Naive B cell (primary cell): ENCODE measurements at regions not wholly inside any gene's neighbourhood (a gene's known extent, or its start where the extent isn't known, plus 50 kb on each side); places are given as distances from the start of the nearest gene placed in this dataset.
"Not testable (repeated sequence)": the region's sequence is repeated elsewhere in the genome, so short reads cannot be mapped to it uniquely, and the experiment has no call there.

Source experiments
- ATAC-seq, 2 donors: fragments of 150-1000 bp; cut with Tn5 transposase; 2 replicates each; pipeline ENCODE4 v1.10.0; 2021; ENCODE audit warnings: low read depth in 2 of 2, mild to moderate bottlenecking in 2 of 2, moderate library complexity in 2 of 2
- DNase-seq: peaks from one replicate; pipeline ENCODE4 v3.0.0; 2022
- H3K27ac Mint-ChIP-seq, 6 donors: one replicate each; pipeline ENCODE4 v1.8.0; 2020 to 2022; ENCODE audit warnings: mild to moderate bottlenecking in 6 of 6, mixed read lengths in 6 of 6, moderate library complexity in 5 of 6, inconsistent platforms in 2 of 6
- H3K27me3 Mint-ChIP-seq, 3 donors: one replicate each; pipeline ENCODE4 v1.8.0; 2021 to 2022; ENCODE audit warnings: mixed read lengths in 3 of 3, mild to moderate bottlenecking in 1 of 3
- H3K36me3 Mint-ChIP-seq, 2 donors: one replicate each; pipeline ENCODE4 v1.8.0; 2020 to 2022; ENCODE audit warnings: mixed read lengths in 2 of 2, inconsistent platforms in 1 of 2, mild to moderate bottlenecking in 1 of 2
- H3K4me1 Mint-ChIP-seq, 3 donors: one replicate each; pipeline ENCODE4 v1.8.0; 2020 to 2022; ENCODE audit warnings: mixed read lengths in 3 of 3, inconsistent platforms in 1 of 3, mild to moderate bottlenecking in 1 of 3, moderate library complexity in 1 of 3
- H3K4me3 Mint-ChIP-seq, 8 donors: one replicate each; pipeline ENCODE4 v1.8.0; 2020 to 2022; ENCODE audit warnings: mild to moderate bottlenecking in 8 of 8, mixed read lengths in 8 of 8, moderate library complexity in 8 of 8, inconsistent platforms in 2 of 8
- H3K9me3 Mint-ChIP-seq, 7 donors: one replicate each; pipeline ENCODE4 v1.8.0; 2020 to 2022; ENCODE audit warnings: mixed read lengths in 7 of 7, mild to moderate bottlenecking in 5 of 7, inconsistent platforms in 2 of 7, moderate library complexity in 1 of 7

DNA sequence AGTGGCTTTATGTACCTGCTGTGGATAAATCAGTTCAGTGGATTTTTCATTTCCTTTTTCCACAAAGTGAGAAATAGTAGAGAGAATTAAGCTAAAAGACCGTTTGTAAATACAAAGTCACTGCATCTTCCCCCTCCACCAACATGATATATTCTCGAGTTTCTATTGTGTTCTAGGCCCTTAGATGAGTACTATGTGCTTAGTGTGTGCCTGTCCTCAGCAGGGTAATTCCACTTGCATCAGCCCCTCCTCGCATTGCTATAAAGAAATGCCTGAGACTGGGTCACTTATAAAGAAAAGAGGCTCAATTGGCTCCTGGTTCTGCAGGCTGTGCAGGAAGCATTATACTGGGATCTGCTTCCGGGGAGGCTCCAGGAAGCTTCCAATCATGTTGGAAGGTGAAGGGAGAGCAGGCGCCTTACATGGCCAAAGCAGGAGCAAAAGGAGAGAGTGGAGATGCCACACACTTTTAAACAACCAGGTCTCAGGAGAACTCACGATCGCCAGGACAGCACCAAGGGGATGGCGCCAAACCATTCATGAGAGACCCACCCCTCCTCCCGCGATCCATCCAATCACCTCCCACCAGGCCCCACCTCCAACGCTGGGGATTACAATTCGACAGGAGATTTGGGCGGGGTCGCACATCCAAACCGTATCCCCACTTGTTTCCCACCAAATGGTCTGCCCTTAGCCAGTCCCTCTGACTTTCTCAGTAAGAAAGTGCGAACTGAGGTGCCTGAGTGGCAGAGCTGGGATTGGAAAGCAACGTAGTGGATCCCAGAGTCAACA is 102.3 kb upstream of the ABCC4 start:
- DNase-seq (no peak), ATAC-seq (no peak)
- no peaks in the 10 kb centered on the region for H3K36me3 Mint-ChIP-seq
- peak overlapping the region in 7 of 8 donors; percentile 63 to 94 (median 85) for H3K4me3 Mint-ChIP-seq
- H3K9me3 Mint-ChIP-seq: no peaks in the 10 kb centered on the region
- no peak overlapping the region for H3K27ac Mint-ChIP-seq
- H3K27me3 Mint-ChIP-seq: peaks cover 18 to 38% (median 22%) of the 10 kb centered on the region in 3 donors
- peaks cover 9 to 12% (median 11%) of the 10 kb centered on the region in 3 donors for H3K4me1 Mint-ChIP-seq

DNA sequence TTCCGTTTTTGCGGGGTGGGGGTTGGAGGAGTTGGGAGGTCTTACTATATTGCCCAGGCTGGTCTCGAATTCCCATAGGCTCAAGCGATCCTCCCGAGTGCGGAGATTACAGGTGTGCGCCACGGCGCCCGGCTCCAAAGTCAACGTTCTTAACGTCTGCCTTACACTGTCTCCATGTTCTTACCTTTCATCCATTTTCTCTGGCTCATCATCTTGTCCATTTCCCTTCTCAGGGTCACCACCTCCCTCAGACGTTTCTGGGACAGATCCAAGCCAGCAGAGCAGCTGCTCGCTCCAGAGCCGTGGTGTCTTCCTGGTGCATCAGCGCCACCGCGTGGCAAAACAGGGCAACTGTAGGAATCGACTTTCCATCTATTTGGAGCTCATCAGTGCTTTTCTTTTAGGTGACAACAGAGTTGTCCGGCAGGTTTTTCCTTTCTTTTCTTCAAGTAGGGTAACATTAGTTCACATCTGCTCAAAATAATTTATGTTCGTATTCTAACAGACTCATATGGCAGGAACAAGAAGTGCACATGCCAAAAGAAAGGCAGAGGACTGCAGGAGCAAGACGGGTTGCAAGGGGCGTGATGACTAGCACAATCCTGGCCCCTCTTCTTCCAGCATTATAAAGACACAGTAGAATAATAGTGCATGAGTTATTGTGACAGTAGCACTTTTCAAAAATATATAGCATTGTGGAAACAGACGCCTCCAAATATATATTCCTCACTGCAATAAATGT is 103.1 kb upstream of the ABCC4 start:
- H3K36me3 Mint-ChIP-seq: no peaks in the 10 kb centered on the region
- peaks cover 18 to 38% (median 22%) of the 10 kb centered on the region in 3 donors for H3K27me3 Mint-ChIP-seq
- DNase-seq (peak; percentile 52), ATAC-seq (peak; percentile 63 to 73)
- H3K4me3 Mint-ChIP-seq: peak overlapping the region; percentile 0 to 94 (median 85)
- peaks cover 9 to 12% (median 11%) of the 10 kb centered on the region in 3 donors for H3K4me1 Mint-ChIP-seq
- H3K27ac Mint-ChIP-seq: no peak overlapping the region
- H3K9me3 Mint-ChIP-seq: no peaks in the 10 kb centered on the region

DNA sequence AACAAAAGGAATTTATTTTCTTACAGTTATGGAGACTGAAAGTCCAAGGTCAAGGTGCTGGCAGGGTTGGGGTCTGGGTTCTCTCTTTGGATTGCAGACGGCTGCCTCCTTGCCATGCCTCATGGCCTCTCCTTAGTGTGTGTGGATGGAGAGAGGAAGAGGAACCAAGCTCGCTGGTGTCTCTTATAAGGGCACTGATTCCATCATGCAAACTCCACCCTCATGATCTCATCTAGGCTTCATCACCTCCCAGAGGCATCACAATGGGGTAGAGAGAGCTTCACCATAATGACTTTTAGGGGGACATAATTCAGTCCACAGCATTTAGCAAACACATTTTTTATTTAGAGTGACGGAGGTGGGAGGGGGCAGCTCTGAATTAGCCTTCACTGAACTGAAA is 104.9 kb upstream of the ABCC4 start:
- H3K27ac Mint-ChIP-seq: no peak overlapping the region
- ATAC-seq (no peak), DNase-seq (no peak)
- no peaks in the 10 kb centered on the region for H3K9me3 Mint-ChIP-seq
- peaks cover 9 to 12% (median 11%) of the 10 kb centered on the region in 3 donors for H3K4me1 Mint-ChIP-seq
- H3K27me3 Mint-ChIP-seq: peaks cover 22 to 46% (median 26%) of the 10 kb centered on the region in 3 donors
- no peaks in the 10 kb centered on the region for H3K36me3 Mint-ChIP-seq
- H3K4me3 Mint-ChIP-seq: no peak overlapping the region

DNA sequence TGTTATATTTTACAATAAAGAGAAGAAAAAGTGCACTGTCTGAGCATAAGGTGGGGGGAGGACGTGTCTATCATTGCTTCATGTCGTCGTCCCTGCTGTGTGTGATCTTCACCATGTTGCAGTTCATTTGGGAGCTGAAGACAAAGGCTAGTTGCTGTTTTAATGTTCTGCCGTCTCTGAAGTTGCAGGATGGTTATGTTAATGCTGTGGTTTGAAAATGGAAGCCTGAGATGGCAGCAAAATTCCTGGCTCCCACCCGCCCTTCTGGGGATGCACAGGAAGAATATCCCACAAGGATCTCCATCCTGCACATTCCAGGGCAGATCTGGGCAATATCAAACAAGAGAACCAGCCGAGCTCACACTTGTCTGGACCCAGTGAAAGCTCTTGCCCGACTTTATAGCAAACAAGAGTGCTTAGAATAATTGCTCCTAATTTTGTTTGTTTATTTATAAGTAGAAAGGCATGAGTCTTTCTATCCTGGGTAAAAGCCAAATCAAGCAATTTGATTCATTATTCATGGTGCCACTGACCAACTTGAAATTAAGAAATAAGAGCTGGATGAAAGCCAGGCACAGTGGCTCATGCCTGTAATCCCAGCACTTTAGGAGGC is 110.3 kb upstream of the ABCC4 start:
- no peak overlapping the region for H3K27ac Mint-ChIP-seq
- H3K4me3 Mint-ChIP-seq: no peak overlapping the region
- ATAC-seq: no peak
- H3K27me3 Mint-ChIP-seq: peaks cover 4 to 16% (median 8%) of the 10 kb centered on the region in 3 donors
- H3K9me3 Mint-ChIP-seq: peaks cover 0 to 5% (median 2%) of the 10 kb centered on the region in 7 donors
- H3K4me1 Mint-ChIP-seq: no peaks in the 10 kb centered on the region
- no peaks in the 10 kb centered on the region for H3K36me3 Mint-ChIP-seq
- no peak for DNase-seq

DNA sequence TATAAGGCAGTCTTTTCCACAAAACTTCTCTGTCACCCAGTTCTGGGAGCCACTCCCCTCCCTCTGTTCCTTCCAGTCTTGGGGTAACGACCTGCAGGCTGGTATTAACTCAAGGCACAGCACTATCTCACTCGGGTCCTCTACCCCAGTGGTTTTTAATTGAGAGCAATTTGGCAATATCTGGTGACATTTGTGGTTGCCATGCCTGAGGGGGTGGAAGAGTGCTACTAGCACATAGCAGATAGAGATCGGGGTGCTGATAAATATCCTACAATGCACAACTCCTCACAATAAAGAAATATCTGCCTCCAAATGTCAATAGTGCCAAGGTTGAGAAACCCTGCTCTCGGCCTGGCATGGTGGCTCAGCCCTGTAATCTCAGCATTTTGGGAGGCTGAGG is 117.7 kb upstream of the ABCC4 start:
- Mint-ChIP-seq H3K27ac (no peak overlapping the region), H3K4me1 (no peaks in the 10 kb centered on the region)
- ATAC-seq: no peak

DNA sequence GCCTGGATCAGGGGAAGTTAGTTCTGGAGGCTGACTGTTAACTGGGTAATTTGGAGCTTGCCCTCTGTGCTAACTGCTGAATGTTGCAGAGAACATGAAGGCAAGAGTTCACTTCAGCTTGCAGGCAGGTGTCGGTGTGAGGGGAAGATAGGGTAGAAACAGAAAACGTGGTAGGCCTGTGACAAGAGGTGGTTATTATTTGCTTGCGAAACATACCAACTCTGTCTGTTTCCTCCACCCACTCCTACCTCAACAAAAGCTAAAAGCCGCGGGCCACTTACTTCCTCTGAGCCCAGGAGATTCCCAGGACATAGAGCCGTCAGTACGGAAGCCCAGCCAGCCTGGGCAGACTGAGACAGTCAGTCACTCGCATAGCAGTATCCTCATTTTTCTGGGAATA is 119.2 kb upstream of the ABCC4 start:
- Mint-ChIP-seq H3K9me3 (peaks cover 0 to 2% (median 0%) of the 10 kb centered on the region in 7 donors), H3K27ac (no peak overlapping the region), H3K4me1 (no peaks in the 10 kb centered on the region), H3K27me3 (peaks cover 4 to 22% (median 8%) of the 10 kb centered on the region in 3 donors), H3K4me3 (no peak overlapping the region), H3K36me3 (no peaks in the 10 kb centered on the region)
- ATAC-seq (no peak), DNase-seq (no peak)

More for the DNA sequence above, 117.7 kb upstream of the ABCC4 start:
- Mint-ChIP-seq H3K36me3 (no peaks in the 10 kb centered on the region), H3K4me3 (no peak overlapping the region), H3K9me3 (peaks cover 0 to 5% (median 0%) of the 10 kb centered on the region in 7 donors), H3K27me3 (peaks cover 4 to 22% (median 8%) of the 10 kb centered on the region in 3 donors)
- no peak for DNase-seq

DNA sequence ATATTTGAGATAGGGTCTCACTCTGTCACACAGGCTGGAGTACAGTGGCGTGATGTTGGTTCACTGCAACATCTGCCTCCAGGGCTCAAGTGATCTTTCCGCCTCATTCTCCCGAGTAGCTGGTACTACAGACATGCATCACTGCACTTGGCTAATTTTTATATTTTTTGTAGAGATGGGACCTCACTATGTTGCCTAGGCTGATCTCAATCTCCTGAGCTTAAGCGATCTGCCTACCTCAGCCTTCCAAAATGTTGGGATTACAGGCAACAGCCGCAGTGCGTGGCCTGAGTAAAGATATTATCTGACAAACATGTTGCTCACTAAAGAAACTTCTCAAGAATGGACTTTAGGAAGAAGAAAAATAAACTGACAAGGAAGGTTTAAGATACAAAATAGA is 125.4 kb upstream of the ABCC4 start:
- Mint-ChIP-seq H3K36me3 (no peaks in the 10 kb centered on the region), H3K4me3 (no peak overlapping the region), H3K4me1 (no peaks in the 10 kb centered on the region), H3K27me3 (peaks cover 0 to 14% (median 5%) of the 10 kb centered on the region in 3 donors), H3K9me3 (peaks cover 0 to 3% (median 0%) of the 10 kb centered on the region in 7 donors), H3K27ac (peak overlapping the region in 1 of 6 donors; percentile 62)
- ATAC-seq (no peak), DNase-seq (no peak)

DNA sequence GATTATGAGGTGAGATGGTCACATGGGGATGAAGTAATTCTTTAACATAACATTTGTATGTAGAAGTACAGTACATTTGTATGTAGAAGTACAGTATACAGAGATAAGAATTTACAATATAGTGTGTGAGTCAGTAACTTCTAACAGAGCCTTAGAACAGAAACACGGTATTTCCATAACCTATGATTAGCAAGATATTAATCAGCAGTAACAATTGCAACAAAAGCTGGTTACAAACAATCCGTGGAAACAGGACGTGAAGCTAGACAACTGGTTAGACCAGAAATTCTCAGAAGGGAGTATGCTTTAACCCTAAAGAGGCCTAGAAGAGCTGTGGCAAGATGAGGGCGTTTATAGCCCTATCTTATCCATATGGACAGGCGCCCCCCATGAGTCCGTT is 122.0 kb upstream of the CLDN10 start:
- H3K4me3 Mint-ChIP-seq, H3K36me3 Mint-ChIP-seq, H3K27me3 Mint-ChIP-seq, ATAC-seq, DNase-seq, H3K9me3 Mint-ChIP-seq, H3K27ac Mint-ChIP-seq, H3K4me1 Mint-ChIP-seq: not testable (repeated sequence)

DNA sequence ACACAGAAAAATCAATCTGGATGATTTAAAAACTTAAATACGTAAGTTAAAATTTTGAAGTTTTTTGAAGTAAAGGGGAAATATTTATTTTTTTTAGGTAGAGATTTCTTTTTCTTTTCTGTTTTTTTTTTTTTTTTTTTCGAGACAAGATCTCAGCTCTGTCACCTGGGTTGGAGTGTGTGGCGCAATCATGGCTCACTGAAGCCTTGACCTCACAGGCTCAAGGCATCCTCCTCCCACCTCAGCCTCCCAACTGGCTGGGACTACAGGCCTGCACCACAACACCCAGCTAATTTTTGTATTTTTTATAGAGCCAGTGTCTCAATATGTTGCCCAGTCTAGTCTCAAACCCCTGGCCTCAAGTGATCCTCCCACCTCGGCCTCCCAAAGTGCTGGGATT is 120.4 kb upstream of the CLDN10 start:
- Mint-ChIP-seq H3K36me3 (no peaks in the 10 kb centered on the region), H3K27ac (no peak overlapping the region)

DNA sequence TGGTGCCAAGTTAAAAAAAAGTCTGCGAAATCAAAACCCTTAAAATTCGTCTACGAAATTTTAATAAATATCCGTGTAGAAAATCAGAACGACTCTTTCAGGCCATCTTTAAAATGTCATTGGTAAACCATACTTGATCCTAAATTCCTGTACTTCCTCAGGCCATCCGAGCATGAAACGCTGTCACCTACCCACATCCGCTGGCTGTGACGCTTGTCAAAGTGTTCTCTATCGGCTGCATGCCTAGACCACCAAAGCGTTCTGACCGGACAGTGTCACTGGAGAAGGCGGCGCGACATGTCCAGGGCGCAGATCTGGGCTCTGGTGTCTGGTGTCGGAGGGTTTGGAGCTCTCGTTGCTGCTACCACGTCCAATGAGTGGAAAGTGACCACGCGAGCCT is 119.0 kb upstream of the CLDN10 start:
- Mint-ChIP-seq H3K4me1 (no peaks in the 10 kb centered on the region), H3K36me3 (no peaks in the 10 kb centered on the region), H3K27ac (no peak overlapping the region), H3K27me3 (peaks cover 0 to 7% (median 5%) of the 10 kb centered on the region in 3 donors), H3K4me3 (no peak overlapping the region), H3K9me3 (no peaks in the 10 kb centered on the region)
- DNase-seq: no peak
- ATAC-seq: no peak

More for the DNA sequence above, 120.4 kb upstream of the CLDN10 start:
- no peak for DNase-seq
- ATAC-seq: no peak
- H3K4me1 Mint-ChIP-seq: no peaks in the 10 kb centered on the region
- H3K4me3 Mint-ChIP-seq: no peak overlapping the region
- H3K9me3 Mint-ChIP-seq: peaks cover 0 to 2% (median 0%) of the 10 kb centered on the region in 7 donors
- H3K27me3 Mint-ChIP-seq: peaks cover 0 to 7% (median 5%) of the 10 kb centered on the region in 3 donors

DNA sequence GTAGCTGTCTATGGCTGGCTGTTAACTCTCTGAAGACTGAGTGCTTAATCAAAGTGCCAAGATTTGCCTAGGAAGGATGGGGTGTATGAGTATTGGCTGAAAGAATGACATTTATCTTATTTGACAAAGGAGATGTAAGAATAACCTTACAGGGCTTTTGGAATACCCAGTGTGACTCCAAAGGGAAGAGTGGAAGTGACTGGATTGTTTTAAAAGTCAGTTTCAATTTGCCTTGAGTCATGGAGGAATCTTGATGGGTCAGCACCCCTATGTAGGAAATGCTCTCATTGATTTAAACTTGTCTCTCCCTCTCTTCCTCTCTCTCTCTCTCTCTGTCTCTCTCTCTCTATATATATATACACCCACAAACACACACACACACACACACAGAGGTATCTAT is 118.4 kb upstream of the CLDN10 start:
- H3K4me1 Mint-ChIP-seq: no peaks in the 10 kb centered on the region
- no peaks in the 10 kb centered on the region for H3K36me3 Mint-ChIP-seq
- ATAC-seq (no peak), DNase-seq (no peak)
- no peaks in the 10 kb centered on the region for H3K9me3 Mint-ChIP-seq
- no peak overlapping the region for H3K4me3 Mint-ChIP-seq
- peaks cover 0 to 5% (median 5%) of the 10 kb centered on the region in 3 donors for H3K27me3 Mint-ChIP-seq
- H3K27ac Mint-ChIP-seq: no peak overlapping the region

DNA sequence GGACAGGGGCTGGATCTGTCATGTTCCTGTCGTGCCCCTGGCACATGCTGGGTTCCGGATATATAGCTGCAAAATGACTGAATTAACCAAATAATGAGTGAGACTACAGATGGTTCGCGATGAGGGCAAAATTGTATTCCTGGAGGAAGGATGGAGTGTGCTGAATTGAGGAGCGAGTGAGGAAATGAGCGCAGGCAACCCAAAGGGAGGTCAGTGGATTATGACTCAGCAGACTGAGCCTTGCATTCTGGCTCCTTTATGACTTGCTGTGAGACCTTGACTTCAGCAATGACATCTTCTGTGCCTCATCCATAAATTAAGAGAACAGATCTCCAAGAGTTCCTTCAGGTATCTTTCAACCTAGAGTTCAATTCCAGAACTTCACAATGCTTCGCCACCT is 115.0 kb upstream of the CLDN10 start:
- Mint-ChIP-seq H3K27me3 (peaks cover 0 to 3% (median 0%) of the 10 kb centered on the region in 3 donors), H3K4me1 (no peaks in the 10 kb centered on the region), H3K27ac (no peak overlapping the region), H3K9me3 (peaks cover 0 to 1% (median 0%) of the 10 kb centered on the region in 7 donors), H3K36me3 (no peaks in the 10 kb centered on the region), H3K4me3 (no peak overlapping the region)
- ATAC-seq (no peak), DNase-seq (no peak)

DNA sequence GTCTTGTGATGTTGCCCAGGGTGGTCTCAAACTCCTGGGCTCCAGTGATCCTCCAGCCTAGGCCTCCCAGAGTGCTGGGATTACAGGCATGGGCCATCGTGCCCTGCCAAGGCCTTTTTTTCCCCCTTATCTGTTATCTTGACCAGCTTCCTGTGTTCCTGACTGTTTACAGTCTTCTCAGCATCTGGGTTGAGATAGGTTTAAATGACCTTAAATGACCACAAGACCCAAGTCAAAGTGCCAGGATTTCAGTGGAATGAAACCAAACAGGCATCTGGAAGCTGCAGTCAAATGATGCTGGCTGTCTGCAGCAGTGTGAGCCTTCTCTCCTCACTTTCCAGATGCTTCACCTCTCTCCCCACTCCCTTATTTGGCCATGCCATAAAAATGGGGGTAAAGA is 114.2 kb upstream of the CLDN10 start:
- no peak overlapping the region for H3K27ac Mint-ChIP-seq
- peaks cover 0 to 6% (median 0%) of the 10 kb centered on the region in 3 donors for H3K27me3 Mint-ChIP-seq
- no peak for DNase-seq
- no peak for ATAC-seq
- H3K4me1 Mint-ChIP-seq: no peaks in the 10 kb centered on the region
- H3K4me3 Mint-ChIP-seq: no peak overlapping the region
- H3K36me3 Mint-ChIP-seq: no peaks in the 10 kb centered on the region
- peaks cover 0 to 1% (median 0%) of the 10 kb centered on the region in 7 donors for H3K9me3 Mint-ChIP-seq
